GM19372 (cell line): ENCODE measurements at regions not wholly inside any gene's neighbourhood (a gene's known extent, or its start where the extent isn't known, plus 50 kb on each side); places are given as distances from the start of the nearest gene placed in this dataset.
"Not testable (repeated sequence)": the region's sequence is repeated elsewhere in the genome, so short reads cannot be mapped to it uniquely, and the experiment has no call there.

Experiments
- ATAC-seq: cut with Tn5 transposase; IDR thresholded peaks from one replicate; pipeline ENCODE4 v1.9.1; 2021; ENCODE audit warnings: mild to moderate bottlenecking, low read depth, moderate library complexity; ENCODE audit not compliant: unreplicated experiment

DNA sequence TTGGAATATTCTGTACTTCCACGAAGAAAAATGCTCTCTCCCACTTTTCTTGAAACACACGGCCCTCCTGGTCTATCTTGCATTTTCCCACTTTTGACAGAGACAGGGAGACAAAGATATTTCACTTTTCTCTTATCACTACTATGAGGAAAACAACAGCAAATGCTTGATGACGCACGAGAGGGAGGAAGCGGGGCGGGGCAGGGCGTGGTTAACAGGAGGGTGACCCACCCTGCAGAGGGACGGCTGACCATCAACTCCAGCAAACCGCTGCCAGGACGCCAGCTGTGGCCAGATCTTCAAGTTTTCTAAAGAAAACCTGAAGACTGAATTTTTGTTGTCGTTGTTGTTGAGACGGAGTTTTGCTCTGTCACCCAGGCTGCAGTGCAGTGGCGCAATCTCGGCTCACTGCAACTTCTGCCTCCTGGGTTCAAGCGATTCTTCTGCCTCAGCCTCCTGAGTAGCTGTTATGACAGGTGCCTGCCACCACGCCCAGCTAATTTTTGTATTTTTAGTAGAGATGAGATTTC is 63.8 kb downstream of the NSUN5 start:
- ATAC-seq, result not testable (repeated sequence)

GRCh38 chr7:73234994-73235717 is 73.5 kb downstream of the NSUN5 start:
- peak; percentile 84 for ATAC-seq

- not testable (repeated sequence) for ATAC-seq
Observed at GRCh38 chr7:73225745-73226144, 82.9 kb downstream of the NSUN5 start.

GRCh38 chr7:73221724-73222123 is 86.9 kb downstream of the NSUN5 start:
- ATAC-seq, result not testable (repeated sequence)

DNA sequence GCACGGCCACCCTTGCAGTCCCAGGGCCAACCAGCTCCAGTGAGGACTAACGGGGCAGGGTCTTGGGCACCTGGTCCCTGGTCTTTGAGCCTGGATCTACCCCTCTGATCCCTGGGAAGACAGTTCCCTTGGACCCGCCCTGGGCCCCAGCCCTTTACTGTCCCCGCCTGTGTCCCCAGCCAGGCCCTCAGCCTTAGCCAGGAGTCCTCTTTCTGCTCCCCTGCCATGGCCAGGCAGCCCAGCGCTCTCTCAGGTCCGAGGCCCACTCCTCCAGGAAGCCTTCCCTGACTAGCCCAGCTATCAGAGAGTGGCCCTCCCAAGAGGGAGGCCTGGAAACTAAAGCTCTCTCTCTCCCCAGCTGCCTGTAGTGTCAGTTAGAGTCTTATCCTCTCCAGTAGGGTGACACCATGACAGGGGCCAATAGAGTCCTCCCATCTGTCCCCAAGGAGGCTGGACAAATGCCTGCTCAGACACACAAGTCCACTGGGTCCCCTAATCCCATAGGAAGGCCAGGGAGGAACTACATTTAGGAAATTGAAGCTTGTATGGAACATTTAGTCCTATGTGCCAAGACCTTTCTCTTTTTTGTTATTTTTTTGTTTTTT is 87.8 kb downstream of the NSUN5 start:
- ATAC-seq, result peak; percentile 45

- peak; percentile 73 for ATAC-seq
Observed at GRCh38 chr7:73220357-73220756, 88.3 kb downstream of the NSUN5 start.

GRCh38 chr7:73218802-73219201 is 89.8 kb downstream of the NSUN5 start:
- ATAC-seq, result not testable (repeated sequence)

- not testable (repeated sequence) for ATAC-seq
Observed at GRCh38 chr7:73216046-73216675, 92.5 kb downstream of the NSUN5 start.

DNA sequence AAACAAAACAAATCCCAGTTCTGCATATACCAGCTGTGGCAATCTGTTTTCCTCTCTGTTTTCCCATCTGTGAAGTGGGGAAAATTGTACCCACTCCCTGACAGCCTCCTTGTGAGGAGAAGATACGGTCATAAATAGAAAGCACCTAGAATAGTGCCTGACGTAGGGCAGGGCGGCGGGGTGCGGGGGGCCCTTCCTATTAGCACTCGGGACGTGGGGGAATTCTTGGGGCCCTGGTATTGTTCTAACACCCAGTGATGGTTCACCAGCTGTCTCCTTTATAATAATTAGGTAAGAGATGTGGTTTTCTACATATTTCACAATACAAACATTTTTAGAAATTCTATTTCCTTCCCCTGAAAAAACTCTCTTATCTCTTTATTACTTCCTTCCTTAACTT is 93.4 kb downstream of the NSUN5 start:
- not testable (repeated sequence) for ATAC-seq

DNA sequence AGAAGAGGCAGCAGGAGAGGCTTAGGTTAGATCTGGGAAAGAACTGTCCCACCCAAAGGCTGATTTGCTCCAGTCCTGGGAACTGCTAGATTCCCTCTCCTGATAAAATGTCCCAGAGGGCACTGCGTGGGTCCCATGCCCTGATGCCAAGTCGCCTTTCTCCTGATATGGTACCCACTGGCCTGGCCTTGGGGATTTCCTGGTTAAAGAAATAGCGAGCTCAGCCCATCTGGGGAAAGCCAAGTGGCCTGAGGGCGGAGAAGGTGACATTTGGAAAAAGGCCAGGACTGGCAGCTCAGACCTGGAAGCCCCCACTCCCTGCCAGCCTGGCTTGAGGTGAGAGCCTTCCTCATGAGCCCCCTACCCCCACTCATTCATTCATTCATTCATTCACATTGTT is 94.2 kb downstream of the NSUN5 start:
- ATAC-seq, result not testable (repeated sequence)

DNA sequence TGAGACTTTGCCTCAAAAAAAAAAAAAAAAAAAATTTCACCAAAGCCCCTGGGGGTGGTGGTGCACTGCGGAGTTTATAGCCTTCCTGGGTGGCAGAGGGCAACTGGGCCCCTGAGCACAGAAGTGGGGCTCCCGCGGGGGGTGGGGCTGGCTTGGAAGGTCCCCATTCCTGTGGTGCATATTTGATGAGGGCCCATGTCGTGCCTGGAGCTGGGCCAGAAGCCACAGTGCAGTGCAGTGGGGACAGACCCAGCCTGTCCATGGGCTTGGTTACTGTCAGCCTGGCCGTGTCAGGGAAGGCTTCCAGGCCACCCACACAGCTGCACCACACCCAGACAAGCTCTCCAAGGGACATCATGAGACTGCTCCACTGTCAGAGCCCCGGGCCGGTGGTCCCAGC is 95.5 kb downstream of the NSUN5 start:
- not testable (repeated sequence) for ATAC-seq

- ATAC-seq, result not testable (repeated sequence)
Observed at GRCh38 chr7:73205594-73205993, 103.0 kb downstream of the NSUN5 start.

DNA sequence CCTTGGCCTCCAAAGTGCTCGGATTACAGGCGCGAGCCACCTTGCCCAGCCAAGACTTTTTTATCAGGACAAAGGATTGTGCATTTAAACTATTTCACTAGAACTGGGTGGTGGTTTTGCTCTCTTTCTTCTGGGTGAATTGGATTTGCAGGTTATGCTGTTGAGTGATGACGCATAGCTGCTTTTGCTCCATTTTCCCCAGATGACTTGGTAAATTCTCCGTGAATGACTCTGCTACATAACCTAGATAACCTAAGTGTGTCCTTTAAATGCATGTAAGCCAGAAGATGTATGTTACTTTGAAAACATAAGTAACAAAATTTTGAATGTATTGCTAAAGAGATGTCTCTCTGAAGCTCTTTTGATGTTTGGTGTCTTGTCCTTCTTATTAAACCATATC is 103.7 kb downstream of the NSUN5 start:
- not testable (repeated sequence) for ATAC-seq

GRCh38 chr7:73203312-73203711 is 105.3 kb downstream of the NSUN5 start:
- ATAC-seq, result not testable (repeated sequence)

DNA sequence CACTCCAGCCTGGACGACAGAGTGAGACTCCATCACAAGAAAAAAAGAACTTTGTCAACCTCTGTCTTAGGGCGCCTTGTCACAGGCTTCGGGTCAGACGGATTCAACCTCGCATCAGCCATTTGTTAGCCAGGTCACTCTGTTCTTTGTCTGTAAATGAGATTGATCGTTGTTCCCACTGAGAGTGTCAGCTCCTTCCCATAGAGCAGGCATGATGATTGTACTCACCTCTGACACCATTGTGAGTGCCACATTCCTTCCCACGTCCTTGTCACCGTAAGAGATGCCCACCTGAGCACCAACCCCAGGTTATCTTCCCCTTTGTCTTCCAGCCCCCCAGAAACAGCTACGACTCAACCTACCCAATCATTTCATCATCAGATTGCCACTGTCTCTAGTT is 107.4 kb downstream of the NSUN5 start:
- not testable (repeated sequence) for ATAC-seq

- ATAC-seq, result not testable (repeated sequence)
Observed at GRCh38 chr7:73200518-73201099, 108.0 kb downstream of the NSUN5 start.

DNA sequence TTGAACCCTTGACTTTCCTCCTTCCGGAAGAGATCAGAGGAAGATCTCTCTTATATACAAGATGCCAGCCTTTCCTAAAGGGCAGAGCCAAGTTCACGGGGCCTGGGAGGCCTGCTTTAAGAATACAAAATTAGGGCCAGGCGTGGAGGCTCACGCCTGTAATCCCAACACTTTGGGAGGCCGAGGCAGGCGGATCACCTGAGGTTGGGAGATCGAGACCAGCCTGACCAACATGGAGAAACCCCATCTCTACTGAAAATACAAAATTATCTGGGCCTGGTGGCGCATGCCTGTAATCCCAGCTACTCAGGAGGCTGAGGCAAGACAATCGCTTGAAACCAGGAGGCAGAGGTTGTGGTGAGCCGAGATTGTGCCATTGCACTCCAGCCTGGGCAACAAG is 108.2 kb upstream of the SPDYE9 start:
- not testable (repeated sequence) for ATAC-seq

- ATAC-seq, result not testable (repeated sequence)
Observed at GRCh38 chr7:73190483-73191155, 104.8 kb upstream of the SPDYE9 start.

DNA sequence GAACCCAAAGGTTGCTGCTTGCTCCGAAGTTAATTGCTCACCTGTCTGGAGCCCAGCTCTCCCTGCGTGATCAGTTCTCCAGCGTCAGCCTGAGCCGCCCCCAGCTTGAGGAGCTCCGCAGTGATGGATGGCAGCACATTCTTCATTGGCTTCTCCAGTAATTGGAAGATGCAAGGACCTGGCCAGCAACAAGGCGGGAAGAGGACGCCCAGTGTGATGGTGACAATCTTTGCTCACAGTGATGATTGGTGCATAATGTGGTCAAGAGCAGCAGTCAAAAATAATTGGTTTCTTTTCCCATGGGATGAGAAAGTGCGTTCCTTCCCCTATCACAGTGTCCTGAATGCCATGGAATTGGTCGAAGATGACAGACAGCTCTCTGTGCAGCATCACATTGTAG is 102.4 kb upstream of the SPDYE9 start:
- ATAC-seq, result not testable (repeated sequence)

- not testable (repeated sequence) for ATAC-seq
Observed at GRCh38 chr7:73186589-73187309, 100.9 kb upstream of the SPDYE9 start.
